Hepatocyte (in vitro differentiated cells): ENCODE measurements at regions not wholly inside any gene's neighbourhood (a gene's known extent, or its start where the extent isn't known, plus 50 kb on each side); places are given as distances from the start of the nearest gene placed in this dataset.
A peak's percentile ranks its signal among the peaks of the same experiment; 100 is the strongest.

Experiments
- DNase-seq: peaks from one replicate; pipeline ENCODE4 v3.0.0-alpha.2; 2016; ENCODE audit warnings: low spot score
- H2AFZ ChIP-seq: fragments of 200-600 bp; sonication (generic); 2 replicates; pipeline ENCODE4 v1.6.0; 2016; ENCODE audit warnings: antibody characterized with exemption, mild to moderate bottlenecking
- H3K27ac ChIP-seq: fragments of 200-600 bp; sonication (generic); 2 replicates; pipeline ENCODE4 v1.5.1; 2016; ENCODE audit warnings: mild to moderate bottlenecking
- H3K27me3 ChIP-seq: fragments of 200-600 bp; sonication (generic); 2 replicates; pipeline ENCODE4 v1.6.1; 2016
- H3K36me3 ChIP-seq: fragments of 200-600 bp; sonication (generic); replicated peaks from 2 replicates; pipeline ENCODE4 v1.5.1; 2016; ENCODE audit warnings: low read depth; ENCODE audit not compliant: insufficient read depth
- H3K4me1 ChIP-seq: fragments of 200-600 bp; sonication (generic); 2 replicates; pipeline ENCODE4 v1.5.1; 2016; ENCODE audit warnings: mild to moderate bottlenecking, moderate library complexity; ENCODE audit not compliant: insufficient read depth
- H3K4me2 ChIP-seq: fragments of 200-600 bp; sonication (generic); 2 replicates; pipeline ENCODE4 v1.6.0; 2016
- H3K4me3 ChIP-seq: fragments of 200-600 bp; sonication (generic); 2 replicates; pipeline ENCODE4 v1.5.1; 2016; ENCODE audit warnings: mild to moderate bottlenecking
- H3K79me2 ChIP-seq: fragments of 200-600 bp; sonication (generic); 2 replicates; pipeline ENCODE4 v1.6.0; 2017; ENCODE audit warnings: mild to moderate bottlenecking
- H3K9me2 ChIP-seq: fragments of 200-600 bp; sonication (generic); replicated peaks from 2 replicates; pipeline ENCODE4 v1.6.0; 2017; ENCODE audit warnings: mild to moderate bottlenecking; ENCODE audit not compliant: insufficient read depth
- H3K9me3 ChIP-seq: fragments of 200-600 bp; sonication (generic); 2 replicates; pipeline ENCODE4 v1.5.1; 2016; ENCODE audit warnings: low read depth, mild to moderate bottlenecking
- H4K20me1 ChIP-seq: fragments of 200-600 bp; sonication (generic); 2 replicates; pipeline ENCODE4 v1.6.0; 2016; ENCODE audit warnings: mild to moderate bottlenecking; ENCODE audit not compliant: insufficient read depth, poor library complexity, severe bottlenecking
- EZH2 ChIP-seq: fragments of 200-600 bp; sonication (generic); IDR thresholded peaks from 2 replicates; pipeline ENCODE4 v1.6.1; 2016; ENCODE audit warnings: antibody characterized with exemption, mild to moderate bottlenecking, borderline replicate concordance
- EZH2phosphoT487 ChIP-seq: fragments of 200-600 bp; sonication (generic); IDR thresholded peaks from one replicate; pipeline ENCODE4 v1.6.1; 2018; ENCODE audit warnings: antibody characterized with exemption, mild to moderate bottlenecking, low read depth, moderate library complexity; ENCODE audit not compliant: unreplicated experiment, severe bottlenecking
- WGBS: methylation state at CpG from one replicate; pipeline ENCODE4 v1.1.6; 2016; ENCODE audit warnings: low lambda C conversion rate; ENCODE audit errors: missing lambda C conversion rate; 5-methylcytosine and 5-hydroxymethylcytosine counted together
- TF ChIP-seq, protein P1 (sequence below): fragments of 200-600 bp; sonication (generic); IDR thresholded peaks from 2 replicates; pipeline ENCODE4 v1.5.1; 2016; ENCODE audit warnings: antibody characterized with exemption, mild to moderate bottlenecking; ENCODE audit not compliant: poor library complexity

GRCh38 chr1:186770421-186770820 is 58.3 kb upstream of the PLA2G4A start:
- no peak overlapping the region for H3K4me3 ChIP-seq
- no peaks in the 10 kb centered on the region for H4K20me1 ChIP-seq
- H3K4me1 ChIP-seq = no peaks in the 10 kb centered on the region
- WGBS = 88% methylated on average over 1 of the region's 1 CpG
- no peak overlapping the region for H3K27ac ChIP-seq
- H3K4me2 ChIP-seq = no peak overlapping the region
- H3K9me3 ChIP-seq = no peaks in the 10 kb centered on the region
- no peak for DNase-seq
- TF ChIP-seq EZH2phosphoT487 (no peak), EZH2 (no peak)
- TF ChIP-seq, protein P1, sequence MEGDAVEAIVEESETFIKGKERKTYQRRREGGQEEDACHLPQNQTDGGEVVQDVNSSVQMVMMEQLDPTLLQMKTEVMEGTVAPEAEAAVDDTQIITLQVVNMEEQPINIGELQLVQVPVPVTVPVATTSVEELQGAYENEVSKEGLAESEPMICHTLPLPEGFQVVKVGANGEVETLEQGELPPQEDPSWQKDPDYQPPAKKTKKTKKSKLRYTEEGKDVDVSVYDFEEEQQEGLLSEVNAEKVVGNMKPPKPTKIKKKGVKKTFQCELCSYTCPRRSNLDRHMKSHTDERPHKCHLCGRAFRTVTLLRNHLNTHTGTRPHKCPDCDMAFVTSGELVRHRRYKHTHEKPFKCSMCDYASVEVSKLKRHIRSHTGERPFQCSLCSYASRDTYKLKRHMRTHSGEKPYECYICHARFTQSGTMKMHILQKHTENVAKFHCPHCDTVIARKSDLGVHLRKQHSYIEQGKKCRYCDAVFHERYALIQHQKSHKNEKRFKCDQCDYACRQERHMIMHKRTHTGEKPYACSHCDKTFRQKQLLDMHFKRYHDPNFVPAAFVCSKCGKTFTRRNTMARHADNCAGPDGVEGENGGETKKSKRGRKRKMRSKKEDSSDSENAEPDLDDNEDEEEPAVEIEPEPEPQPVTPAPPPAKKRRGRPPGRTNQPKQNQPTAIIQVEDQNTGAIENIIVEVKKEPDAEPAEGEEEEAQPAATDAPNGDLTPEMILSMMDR = no peak
- no peak overlapping the region for H2AFZ ChIP-seq
- H3K27me3 ChIP-seq = no peaks in the 10 kb centered on the region
- H3K36me3 ChIP-seq = no peaks in the 10 kb centered on the region
- H3K9me2 ChIP-seq = no peaks in the 10 kb centered on the region
- H3K79me2 ChIP-seq = no peaks in the 10 kb centered on the region

- Histone ChIP-seq H3K27ac (no peak overlapping the region), H3K4me1 (no peaks in the 10 kb centered on the region), H4K20me1 (no peaks in the 10 kb centered on the region), H3K27me3 (no peaks in the 10 kb centered on the region), H3K9me3 (no peaks in the 10 kb centered on the region), H3K4me2 (no peak overlapping the region), H3K79me2 (no peaks in the 10 kb centered on the region), H3K9me2 (no peaks in the 10 kb centered on the region), H3K4me3 (no peak overlapping the region), H3K36me3 (no peaks in the 10 kb centered on the region), H2AFZ (no peak overlapping the region)
- TF ChIP-seq, protein P1 = no peak
- TF ChIP-seq EZH2phosphoT487 (no peak), EZH2 (no peak)
- DNase-seq = no peak
These were observed 59.8 kb upstream of the PLA2G4A start for GRCh38 chr1:186768906-186769305.

DNA sequence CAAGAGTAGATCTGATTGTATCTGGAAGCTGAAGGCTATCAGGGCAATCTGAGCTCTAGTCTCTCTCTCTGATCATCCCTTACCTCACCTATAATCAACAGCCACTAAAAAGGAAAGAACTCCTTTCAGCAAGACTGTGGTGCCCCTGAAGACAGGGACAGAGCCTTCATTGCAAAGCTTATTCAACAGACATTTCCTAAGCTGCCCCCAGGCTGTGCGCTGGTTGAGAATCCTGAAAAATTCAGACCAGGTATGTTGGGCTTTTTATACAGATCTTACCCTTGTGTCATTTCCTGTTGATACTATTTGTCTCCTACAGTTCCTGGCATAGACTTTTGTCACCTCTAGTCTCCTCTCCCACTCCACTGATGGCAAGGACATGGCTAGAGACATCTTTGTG is 63.3 kb upstream of the PLA2G4A start:
- Histone ChIP-seq H3K9me3 (no peaks in the 10 kb centered on the region), H3K4me3 (no peak overlapping the region), H3K79me2 (no peaks in the 10 kb centered on the region), H4K20me1 (no peaks in the 10 kb centered on the region), H3K4me1 (peaks cover 4% of the 10 kb centered on the region), H3K27me3 (no peaks in the 10 kb centered on the region), H2AFZ (no peak overlapping the region), H3K9me2 (no peaks in the 10 kb centered on the region), H3K27ac (no peak overlapping the region), H3K4me2 (no peak overlapping the region), H3K36me3 (no peaks in the 10 kb centered on the region)
- no peak for DNase-seq
- TF ChIP-seq, protein P1 = no peak
- TF ChIP-seq EZH2phosphoT487 (no peak), EZH2 (no peak)
- WGBS = 88% methylated on average over 1 of the region's 1 CpG

- Histone ChIP-seq H3K9me2 (no peaks in the 10 kb centered on the region), H3K79me2 (no peaks in the 10 kb centered on the region), H3K27me3 (no peaks in the 10 kb centered on the region), H3K4me2 (no peak overlapping the region), H3K4me1 (peaks cover 4% of the 10 kb centered on the region), H3K36me3 (no peaks in the 10 kb centered on the region), H4K20me1 (no peaks in the 10 kb centered on the region), H2AFZ (no peak overlapping the region), H3K9me3 (no peaks in the 10 kb centered on the region), H3K27ac (peak overlapping the region; percentile 28), H3K4me3 (no peak overlapping the region)
- no peak for DNase-seq
- TF ChIP-seq EZH2phosphoT487 (no peak), EZH2 (no peak)
- TF ChIP-seq, protein P1 = no peak
- 47% methylated on average over 1 of the region's 1 CpG for WGBS
These were observed 65.6 kb upstream of the PLA2G4A start for GRCh38 chr1:186763107-186763506.
